GM19238 (cell line): ENCODE measurements at regions not wholly inside any gene's neighbourhood (a gene's known extent, or its start where the extent isn't known, plus 50 kb on each side); places are given as distances from the start of the nearest gene placed in this dataset.
"Not testable (repeated sequence)": the region's sequence is repeated elsewhere in the genome, so short reads cannot be mapped to it uniquely, and the experiment has no call there.

Experiments used
- DNase-seq: peaks from one replicate; pipeline ENCODE4 v3.0.0; 2011; ENCODE audit warnings: low spot score; ENCODE audit not compliant: insufficient read length

GRCh38 chr5:5888284-5888683 is 465.8 kb downstream of the ICE1 start:
- no peak for DNase-seq

- no peak for DNase-seq
Observed at GRCh38 chr5:5887833-5888232, 465.4 kb downstream of the ICE1 start.

DNA sequence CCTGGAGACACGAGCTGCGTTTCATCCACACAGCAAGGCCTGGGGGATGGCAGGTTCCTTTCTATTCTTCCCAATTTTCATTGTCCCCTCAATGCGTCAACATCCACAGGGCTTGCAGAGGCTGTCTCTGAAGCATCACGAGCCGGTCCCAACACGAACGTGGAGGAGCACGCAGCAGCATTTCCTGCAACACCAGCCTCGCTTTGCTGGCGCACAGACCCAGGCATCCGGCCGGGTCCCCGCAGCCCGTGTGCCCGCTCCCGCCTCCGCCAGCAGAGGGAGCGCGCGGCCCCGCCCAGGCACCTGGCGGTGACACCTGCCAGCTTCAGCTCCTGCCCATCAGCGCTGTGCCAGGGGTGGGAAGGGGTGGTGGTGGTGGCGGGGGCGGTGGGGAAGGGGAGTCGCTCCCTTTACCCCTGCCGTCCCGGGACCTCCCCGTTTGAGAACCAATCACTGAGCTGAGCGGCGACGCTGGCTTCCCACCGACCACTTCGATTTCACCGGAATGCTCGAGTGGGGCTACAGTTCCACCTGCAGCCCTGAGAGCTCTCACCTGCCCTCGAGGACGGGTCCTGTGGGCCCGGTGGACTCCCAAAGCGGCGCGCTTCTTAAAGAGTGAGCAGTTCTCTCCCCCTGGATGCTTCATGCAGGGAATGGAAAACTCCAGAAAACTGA is 464.5 kb downstream of the ICE1 start:
- peak; percentile 45 for DNase-seq

GRCh38 chr5:5886353-5886752 is 463.9 kb downstream of the ICE1 start:
- no peak for DNase-seq

- DNase-seq = no peak
Observed at GRCh38 chr5:5885782-5886181, 463.3 kb downstream of the ICE1 start.

- no peak for DNase-seq
Observed at GRCh38 chr5:5884593-5884992, 462.1 kb downstream of the ICE1 start.

- no peak for DNase-seq
Observed at GRCh38 chr5:5883562-5883961, 461.1 kb downstream of the ICE1 start.

DNA sequence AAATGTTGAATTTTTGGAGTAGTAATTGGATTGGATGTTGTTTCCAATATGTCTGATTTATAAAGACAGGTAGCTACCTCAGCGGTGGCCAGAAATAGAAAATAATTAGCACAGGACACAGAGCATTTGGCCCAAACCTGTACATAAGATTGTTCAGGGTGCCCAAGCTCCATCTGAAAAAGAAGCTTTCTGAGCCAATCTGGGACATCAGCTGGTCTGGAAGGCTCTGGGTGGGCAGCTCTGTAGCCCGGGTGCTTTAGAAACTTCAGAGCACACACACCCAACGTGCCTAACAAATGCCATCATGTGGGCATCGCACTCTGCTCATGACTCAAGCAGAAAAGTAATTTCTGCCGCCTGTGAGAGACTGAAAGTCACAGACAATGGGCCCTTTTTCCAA is 460.7 kb downstream of the ICE1 start:
- no peak for DNase-seq

DNA sequence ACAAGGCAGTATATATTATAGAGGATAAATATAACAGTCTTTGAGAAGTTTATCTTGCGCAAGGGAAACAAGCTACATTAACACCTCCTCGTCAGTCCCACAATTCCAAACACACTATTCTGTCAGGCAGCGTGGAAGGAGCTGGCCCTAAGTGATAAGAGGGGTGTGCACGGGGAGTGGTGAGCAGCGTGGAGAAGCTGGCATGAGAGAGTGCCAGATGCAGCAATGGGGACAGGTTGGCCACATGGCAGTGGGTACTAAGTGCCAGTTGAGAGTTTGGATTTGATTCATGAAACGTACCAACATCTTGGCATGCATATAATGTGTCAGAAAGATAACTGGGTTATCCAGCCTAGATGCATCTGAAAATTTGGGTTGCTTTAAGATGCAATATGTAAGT is 460.2 kb downstream of the ICE1 start:
- DNase-seq = no peak

DNA sequence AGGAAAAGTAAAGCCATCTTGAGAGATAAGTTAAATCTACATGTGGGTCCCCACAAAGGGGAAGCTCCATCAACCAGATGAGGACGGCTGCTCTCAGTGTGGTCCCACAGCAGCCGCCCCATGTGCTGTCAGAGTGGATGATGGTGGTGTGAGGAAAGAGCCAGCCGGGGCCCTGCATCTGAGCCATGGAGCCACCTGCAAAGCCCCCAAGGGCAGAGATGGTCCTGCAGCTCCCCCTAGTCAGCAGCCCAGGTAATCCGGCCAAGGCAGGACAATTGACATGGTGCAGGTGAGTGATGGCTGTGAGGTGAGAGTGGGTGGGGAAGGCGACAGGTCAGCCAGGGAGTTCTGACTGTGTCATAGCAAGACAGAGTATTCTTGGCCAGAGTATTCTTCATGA is 458.8 kb downstream of the ICE1 start:
- peak; percentile 10 for DNase-seq

GRCh38 chr5:5880077-5880763 is 457.7 kb downstream of the ICE1 start:
- no peak for DNase-seq

- no peak for DNase-seq
Observed at GRCh38 chr5:5857396-5857795, 434.9 kb downstream of the ICE1 start.

- no peak for DNase-seq
Observed at GRCh38 chr5:5854087-5854486, 431.6 kb downstream of the ICE1 start.

GRCh38 chr5:5838493-5838892 is 416.0 kb downstream of the ICE1 start:
- no peak for DNase-seq

- not testable (repeated sequence) for DNase-seq
Observed at GRCh38 chr5:5831622-5832021, 409.1 kb downstream of the ICE1 start.

- DNase-seq = no peak
Observed at GRCh38 chr5:5828619-5829018, 406.1 kb downstream of the ICE1 start.

GRCh38 chr5:5826911-5827310 is 404.4 kb downstream of the ICE1 start:
- no peak for DNase-seq

- no peak for DNase-seq
Observed at GRCh38 chr5:5822729-5823257, 400.3 kb downstream of the ICE1 start.

- no peak for DNase-seq
Observed at GRCh38 chr5:5816960-5817359, 394.5 kb downstream of the ICE1 start.

- no peak for DNase-seq
Observed at GRCh38 chr5:5813441-5813840, 391.0 kb downstream of the ICE1 start.

GRCh38 chr5:5810461-5810860 is 388.0 kb downstream of the ICE1 start:
- no peak for DNase-seq

DNA sequence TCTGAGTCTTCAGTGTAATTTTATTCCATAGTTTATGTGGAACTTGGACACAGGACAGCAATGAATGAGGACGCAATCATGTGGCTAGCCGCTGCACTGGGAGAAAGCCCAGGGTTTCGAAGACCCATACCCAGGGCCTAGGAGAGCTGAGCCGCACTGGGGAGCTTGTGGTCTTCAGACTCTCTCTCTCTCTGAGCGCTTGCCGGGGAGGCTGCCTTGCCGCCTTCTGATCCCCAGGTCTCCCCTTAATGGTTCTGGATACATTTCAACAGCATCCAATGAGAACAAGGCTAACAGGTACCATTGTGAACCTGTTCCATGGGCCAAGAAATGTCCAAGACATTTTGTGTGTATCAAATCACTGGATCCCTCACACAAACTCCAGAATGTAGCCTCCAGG is 383.4 kb downstream of the ICE1 start:
- DNase-seq = no peak
